ENCODE measurements at regions not wholly inside any gene's neighbourhood (a gene's known extent, or its start where the extent isn't known, plus 50 kb on each side); places are given as distances from the start of the nearest gene placed in this dataset.

DNA sequence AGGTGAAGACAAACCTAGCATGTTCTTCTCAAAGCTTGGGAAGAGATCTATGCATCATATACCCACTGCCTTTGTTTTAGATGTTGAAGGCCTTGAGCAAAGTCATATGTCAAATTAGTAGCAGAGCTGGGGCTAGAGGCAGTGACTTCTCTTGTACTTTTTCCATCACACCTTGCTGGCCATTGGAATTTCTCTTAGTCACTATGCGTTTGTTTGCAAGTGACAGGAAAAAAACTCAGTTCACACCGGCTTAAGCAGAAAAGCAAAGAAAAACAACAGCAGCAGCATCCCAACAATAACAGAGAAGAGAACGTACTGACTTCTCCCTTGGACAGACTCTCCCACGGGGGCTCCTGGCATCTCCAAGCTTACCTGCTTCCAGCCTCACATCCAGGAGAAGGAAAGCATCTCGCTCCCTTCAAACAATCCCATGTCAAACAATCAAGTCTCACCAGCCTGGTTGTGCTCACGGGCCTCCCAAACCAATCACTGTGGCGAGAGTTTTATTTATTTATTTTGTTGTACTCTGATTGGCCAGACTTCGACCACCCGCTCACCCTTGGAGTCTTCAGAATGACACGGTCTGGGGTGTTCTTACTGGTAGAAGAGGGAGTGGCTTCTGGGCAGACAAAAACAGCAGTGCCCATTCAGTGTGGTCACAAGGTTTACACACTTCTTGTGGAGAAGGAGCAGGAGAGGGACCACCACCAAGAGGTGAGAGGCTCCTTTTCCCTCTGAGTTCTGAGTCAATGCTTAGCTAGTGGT, 83.8 kb upstream of the STC2 start:
- TF ChIP-seq YY1 (IDR thresholded peaks at IDR 0.05; ENCODE audit: low read depth) (no peak), FOXM1 (IDR thresholded peaks at IDR 0.05; ENCODE audit: borderline replicate concordance, low read depth) (no peak), TAF1 (IDR thresholded peaks at IDR 0.05; ENCODE audit: low read depth) (0 out of 2 replicates have a peak, but pooled peaks have one; percentile 1), NFIC (IDR thresholded peaks at IDR 0.05) (no peak), TEAD4 (IDR thresholded peaks at IDR 0.05) (no peak), CREB1 (IDR thresholded peaks at IDR 0.05; ENCODE audit: low read depth) (no peak), EP300 (IDR thresholded peaks at IDR 0.05; ENCODE audit: borderline replicate concordance) (no peak)
- TF ChIP-seq, protein P1, sequence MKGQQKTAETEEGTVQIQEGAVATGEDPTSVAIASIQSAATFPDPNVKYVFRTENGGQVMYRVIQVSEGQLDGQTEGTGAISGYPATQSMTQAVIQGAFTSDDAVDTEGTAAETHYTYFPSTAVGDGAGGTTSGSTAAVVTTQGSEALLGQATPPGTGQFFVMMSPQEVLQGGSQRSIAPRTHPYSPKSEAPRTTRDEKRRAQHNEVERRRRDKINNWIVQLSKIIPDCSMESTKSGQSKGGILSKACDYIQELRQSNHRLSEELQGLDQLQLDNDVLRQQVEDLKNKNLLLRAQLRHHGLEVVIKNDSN (IDR thresholded peaks at IDR 0.05), result no peak
